A172 (cell line): ENCODE measurements at regions not wholly inside any gene's neighbourhood (a gene's known extent, or its start where the extent isn't known, plus 50 kb on each side); places are given as distances from the start of the nearest gene placed in this dataset.

Experiments
- DNase-seq: peaks from one replicate; pipeline ENCODE4 v3.0.0-alpha.2; 2015; ENCODE audit warnings: low spot score

DNA sequence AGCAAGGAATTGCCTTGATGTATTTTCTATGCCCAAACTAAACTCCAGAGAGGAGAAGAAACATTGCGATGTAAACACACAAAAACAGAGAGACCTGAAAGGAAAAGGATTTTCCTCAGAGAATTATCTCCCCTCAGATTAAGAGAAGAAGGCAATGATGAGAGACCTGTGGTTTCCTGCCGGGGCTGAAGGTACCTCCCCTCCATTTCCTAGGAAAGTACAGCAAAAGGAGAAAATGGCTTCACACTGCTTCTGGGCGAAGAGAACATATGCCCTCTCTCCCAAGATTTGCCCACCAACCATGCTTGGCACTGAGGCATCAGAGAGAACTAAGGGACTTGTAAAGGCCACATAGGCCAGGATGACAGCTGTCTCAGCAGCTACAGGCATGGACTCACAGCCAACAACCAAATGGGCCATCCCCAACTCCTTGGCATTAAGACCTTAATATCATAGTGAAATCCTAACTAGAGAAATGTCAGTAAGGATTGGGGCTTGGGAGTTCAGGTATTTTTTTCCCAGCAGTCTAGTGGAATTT is 523.0 kb downstream of the PTPRC start:
- no peak for DNase-seq

DNA sequence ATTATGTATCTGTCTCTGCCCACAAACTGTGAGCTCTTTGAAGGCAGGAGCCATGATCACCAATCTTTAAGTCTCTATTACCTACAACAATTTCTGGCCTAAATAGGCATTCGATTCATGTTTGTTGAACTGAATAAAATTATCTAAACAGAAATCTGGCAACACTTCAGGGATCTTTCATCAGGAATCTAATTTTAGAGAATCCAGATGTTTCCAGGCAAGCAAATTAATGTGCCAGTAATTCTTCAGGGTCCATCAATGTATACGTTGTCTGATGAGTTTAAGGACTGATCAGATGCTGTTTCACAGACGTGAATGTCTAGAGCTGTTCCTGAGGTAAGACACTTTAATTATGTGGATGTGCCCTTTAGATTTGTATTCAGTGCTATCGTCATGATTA is 524.4 kb downstream of the PTPRC start:
- no peak for DNase-seq

DNA sequence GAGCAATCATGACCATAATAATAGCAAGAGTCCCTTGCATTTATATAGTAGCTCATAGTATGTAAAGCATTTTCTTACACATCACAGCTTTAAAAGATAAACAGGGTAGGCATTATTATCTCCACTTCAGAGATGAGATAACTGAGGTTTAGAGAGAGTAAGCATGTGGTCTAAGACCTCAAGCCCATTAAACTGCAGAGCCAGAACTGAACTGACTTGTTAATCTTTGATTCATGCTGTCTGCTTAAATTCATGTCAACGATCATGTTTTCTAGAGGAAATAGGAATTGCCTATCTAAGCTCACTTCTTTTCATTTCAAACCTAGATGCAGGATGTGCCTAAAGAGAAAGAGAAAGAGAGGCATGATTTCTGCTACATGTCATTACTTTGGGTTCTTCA is 524.8 kb downstream of the PTPRC start:
- no peak for DNase-seq

DNA sequence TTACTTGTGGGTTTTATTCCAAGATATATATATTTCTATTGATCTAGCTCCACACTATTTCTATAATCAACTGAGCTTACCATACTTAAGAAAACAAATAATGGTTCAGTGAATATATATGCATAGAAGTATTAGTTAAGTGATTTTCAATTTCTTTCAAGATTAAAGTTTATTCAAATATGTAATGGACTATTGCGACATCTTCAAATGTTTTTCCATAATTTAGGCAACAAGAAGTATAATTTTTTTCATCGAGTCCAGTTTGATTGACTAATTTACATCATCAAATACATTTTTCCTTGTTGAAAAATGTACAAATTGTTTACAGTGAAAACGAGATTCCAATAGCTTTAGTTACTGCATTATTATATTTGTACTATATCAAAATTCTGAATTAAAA is 528.6 kb downstream of the PTPRC start:
- no peak for DNase-seq

DNA sequence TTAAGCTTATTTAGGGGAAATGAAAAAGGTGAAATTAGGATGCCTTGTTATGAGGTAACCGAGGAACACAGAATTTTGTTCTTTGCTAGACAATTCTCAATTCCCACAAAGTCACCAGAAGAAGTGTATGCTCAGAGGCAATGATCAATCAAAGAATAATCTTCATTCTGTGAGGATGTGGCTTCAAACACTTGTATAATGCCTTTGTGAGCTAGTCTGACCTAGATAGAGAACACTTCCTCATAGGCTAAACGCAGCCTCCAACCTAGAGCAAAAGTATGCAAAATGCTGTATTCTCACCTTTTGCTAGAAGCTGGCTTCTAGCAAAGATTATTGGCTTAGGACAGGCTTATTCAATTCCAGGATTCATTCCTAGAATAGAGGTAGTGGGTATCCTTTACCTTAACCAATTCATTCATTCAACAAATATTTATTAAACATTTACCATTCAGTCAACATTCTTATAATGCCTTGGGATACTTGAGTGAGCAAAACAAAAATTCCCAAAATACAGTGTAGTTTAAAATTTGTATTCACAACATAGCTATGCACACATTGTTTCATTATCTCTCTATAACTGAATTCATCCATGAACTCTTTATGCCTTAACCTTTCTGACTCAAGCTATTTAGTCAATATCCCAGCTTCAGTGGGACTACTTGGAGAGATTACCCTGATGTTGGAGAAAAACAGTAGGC is 530.2 kb downstream of the PTPRC start:
- DNase-seq: no peak

DNA sequence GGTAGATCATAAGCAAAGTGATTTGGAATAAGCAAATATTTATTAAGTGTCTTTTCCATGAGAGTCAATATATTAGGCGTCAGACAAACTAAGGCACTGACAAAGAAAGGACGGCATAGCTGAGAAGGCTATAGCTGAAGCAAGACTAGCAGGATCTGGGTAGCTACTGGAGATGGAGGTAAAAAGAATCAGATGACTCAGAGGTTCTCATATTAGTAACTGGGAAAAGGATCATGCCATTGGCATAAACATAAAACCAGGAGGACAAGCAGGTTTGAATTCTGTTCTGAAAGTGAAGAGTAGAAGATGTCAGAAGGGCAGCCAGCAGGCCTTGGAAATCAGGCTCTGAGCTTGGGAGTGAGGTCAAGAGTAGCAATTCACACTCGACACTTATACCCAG is 531.9 kb downstream of the PTPRC start:
- no peak for DNase-seq

DNA sequence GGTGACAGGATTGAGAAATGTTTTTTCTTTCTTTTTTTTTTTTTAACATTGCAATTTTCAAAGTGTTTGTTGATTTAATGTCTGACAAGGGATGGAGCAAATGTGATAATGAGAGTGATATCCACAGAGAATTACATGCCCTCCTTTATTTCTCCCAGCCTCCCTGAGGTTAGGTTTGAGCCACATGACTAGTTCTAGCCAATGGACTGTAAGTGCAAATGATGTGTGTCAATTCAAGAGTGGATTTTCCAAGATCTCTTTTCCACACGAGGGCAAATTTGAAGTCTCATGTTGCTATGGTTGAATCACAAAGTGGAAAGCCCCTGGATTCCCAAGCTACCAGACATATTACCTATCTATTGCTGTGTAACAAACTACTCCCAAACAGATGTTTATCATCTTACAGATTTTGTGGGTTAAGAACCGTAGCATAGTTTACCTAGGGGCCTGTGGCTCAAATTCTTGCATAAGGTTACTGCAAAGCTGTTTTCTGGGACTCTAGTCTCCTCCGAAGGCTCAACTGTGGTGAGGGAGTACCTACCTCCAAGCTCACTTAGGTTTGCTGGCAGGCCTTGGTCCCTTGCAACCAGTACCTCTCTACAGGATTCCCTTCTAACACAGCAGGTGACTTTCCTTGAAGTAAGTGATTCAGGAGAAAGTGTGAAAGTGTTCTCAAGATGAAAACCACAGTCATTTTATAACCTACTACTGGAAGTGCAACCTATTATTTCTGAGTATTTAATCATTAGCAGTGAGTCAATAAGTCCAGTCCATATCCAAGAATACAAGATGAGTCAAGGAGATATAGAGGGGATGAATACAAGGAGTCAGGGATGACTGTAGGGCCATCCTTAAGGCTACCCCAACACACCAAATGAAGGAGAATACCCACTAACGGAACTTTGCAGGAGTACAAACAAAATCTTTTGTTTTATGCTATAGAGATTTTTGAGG is 533.6 kb downstream of the PTPRC start:
- no peak for DNase-seq

DNA sequence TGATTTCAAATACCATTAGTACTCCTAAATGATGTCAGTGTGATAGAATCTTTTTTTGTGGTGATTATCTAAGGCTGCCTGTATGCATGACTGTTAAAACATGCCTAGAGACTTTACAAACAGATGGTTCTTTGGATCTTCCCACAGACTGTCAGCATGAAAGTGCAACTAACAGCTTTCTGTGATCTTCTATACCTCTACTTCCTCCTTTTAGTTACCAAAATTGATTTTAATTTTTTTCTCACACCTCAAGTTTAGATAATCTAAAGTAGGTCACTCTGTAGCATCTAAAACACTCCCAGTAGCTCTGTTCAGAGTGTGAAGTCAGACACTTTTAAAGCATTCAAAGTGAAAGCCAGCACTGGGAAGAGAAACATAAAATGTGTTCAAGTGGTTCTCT is 534.5 kb downstream of the PTPRC start:
- no peak for DNase-seq

DNA sequence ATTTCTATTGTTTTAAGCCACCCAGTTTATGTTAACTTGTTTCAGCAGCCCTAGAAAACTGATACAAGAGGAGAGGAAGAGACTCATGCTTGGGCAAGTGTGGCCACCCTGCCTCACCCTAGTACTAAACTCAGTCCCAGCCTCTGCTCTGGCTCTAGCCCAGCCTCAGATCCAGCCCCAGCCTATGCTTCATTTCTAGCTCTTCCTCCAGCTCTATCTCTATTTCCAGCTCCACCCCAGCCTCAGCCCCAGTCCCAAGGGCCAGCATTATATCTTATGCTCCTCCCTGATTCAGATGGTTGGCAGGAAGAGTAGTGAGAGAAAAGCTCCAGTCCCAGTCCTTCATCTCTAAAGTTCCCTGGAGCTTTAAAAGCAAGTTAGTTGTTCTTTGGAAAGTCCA is 535.5 kb downstream of the PTPRC start:
- no peak for DNase-seq

DNA sequence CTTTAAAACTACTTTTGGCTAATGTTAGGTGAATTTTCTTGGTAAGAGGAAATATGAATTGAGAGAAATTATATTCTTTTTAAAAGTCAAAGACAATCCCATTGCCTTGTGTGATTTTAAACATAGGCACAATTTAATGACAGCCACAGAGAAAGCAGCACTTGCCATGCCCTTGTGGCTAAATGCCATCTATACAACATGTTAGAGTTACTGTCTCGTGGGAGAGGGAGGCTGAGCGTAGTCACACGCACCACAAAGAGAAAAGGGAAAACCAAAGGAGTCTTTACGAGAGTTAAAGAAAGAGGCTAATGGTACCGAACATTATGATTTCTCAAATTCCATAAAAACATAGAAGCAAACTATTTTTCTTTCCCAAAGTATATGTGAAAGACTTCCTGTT is 537.9 kb downstream of the PTPRC start:
- no peak for DNase-seq

DNA sequence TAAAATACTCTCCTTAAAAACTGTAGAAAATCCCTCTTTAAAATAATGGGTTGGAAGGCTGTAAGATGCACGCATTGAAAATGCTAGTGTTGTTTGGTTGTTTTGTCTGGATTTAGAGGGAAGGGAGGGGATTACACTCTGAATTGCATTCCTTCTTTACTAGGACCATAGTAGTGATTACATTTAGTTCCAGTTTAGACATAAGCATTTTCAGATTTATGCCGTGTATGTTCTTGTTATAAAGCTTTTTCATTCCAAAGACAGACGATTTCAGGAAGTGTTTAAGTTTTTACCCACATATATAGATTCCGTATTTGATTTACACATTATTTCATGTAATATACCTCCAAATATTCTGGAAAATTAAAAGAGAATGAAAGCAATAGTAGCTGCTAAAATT is 538.4 kb downstream of the PTPRC start:
- no peak for DNase-seq

DNA sequence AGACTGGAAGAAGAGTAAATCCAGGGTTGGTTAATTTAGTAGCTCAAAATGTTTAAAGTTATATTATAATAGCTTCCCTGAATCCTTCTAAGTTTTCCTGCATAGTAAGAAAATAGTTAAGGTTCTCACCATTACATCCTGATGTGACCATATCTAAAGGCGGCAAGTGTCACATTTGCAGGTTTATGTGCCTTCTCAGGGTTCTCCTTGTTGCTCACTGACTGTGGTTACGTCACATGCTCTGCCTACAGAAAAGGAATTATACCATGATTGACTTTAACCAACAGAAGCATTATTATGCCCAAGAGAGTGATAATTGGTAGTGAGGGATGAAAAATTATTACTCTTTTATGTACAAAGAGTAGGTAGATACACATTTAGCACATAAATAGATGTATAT is 539.8 kb downstream of the PTPRC start:
- DNase-seq: no peak

DNA sequence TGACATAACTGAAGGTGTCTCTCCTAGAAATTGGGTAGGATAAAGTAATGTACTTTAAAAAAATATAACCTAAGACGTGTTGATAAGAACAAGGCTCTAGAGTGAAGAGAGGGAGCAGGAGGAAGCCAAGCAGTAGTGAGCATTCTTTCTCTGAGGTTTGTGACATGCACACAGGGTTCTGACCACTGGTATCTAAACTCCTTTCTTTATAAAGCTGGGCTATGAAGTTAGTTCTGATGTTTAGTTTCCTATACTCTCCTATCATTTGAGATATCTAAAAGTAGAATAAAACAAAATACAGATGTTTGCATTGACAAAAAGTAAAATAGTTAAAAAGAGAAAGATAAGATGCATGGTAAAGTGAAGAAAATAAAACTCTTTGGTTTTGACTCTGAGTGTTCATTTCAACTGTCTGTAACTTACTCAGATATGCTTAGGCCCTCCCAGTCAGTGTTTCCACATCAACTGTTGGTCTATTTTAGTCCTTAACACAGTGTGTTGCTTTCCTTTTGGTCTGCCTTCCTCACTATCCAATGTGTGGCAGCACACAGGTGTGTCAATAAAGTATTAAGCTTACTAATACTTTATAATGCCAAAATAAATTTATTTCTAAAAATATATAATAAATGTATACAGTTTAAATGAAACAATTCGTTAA is 543.5 kb downstream of the PTPRC start:
- DNase-seq: no peak

DNA sequence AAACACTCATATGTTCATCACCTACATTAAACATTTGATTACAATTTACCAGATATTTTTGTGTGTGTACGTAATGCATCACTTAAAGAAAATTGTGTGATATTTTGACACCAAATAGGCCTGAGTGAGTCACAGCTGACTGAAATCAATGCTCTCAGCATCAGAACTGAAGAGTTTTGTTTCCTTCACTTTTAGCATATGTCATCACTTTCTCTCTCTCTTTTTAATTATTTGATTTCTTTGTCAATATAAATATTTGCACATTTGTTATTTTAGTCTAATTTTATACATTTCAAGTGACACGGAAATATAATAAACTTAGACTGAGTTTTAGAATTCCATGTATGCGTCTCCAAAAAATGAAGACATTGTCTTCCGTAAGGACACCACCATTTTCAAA is 545.3 kb downstream of the PTPRC start:
- no peak for DNase-seq

DNA sequence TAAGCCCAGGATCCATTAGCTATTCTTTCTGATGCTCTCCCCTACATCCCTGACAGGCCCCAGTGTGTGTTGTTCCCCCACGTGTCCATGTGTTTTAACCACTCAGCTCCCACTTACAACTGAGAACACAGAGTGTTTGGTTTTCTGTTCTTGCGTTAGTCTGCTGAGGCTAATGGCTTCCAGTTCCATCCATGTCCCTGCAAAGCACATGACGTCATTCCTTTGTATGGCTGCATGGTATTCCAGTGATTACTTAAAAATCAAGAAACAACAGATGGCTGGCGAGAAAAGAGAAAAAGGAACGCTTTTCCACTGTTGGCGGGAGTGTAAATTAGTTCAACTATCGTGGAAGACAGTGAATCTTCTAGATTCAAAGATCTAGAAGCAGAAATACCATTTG is 556.0 kb downstream of the PTPRC start:
- no peak for DNase-seq

DNA sequence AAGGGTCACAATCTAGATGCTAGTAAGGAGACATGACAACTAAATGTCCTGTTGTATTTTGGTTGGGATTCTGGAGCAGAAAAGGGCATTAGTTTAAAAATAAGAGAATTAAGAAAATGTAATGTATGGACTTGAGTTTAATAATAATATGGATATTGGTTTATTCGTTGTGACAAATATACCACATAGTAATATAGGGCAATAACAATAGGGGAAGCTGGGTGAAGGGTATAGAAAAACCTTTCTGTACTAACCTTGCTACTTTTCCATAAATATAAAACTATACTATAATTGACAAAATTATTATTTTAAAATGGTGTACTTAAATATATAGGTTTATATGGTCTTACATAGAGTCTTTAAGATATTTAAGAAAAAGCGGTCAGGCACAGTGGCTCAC is 558.9 kb downstream of the PTPRC start:
- DNase-seq: no peak

DNA sequence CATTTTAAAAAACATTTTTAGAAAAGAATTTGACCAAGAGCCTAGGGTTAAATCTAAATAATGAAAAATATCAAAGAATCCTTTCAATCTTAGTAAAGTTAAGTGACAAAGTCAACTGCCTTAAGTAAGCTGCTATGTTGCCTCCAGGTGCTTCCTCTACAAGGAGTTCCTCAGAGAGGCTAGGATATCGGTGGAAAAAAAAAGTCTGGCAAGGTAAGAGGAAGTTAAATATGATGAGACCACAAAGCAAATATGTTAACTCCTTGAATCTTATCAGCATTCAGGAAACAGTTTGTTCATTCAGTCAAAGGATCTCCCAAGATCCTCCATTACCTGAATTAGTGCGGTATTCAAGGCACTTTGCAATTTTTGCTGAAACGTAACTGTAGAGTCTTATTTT is 563.5 kb downstream of the PTPRC start:
- DNase-seq: no peak

DNA sequence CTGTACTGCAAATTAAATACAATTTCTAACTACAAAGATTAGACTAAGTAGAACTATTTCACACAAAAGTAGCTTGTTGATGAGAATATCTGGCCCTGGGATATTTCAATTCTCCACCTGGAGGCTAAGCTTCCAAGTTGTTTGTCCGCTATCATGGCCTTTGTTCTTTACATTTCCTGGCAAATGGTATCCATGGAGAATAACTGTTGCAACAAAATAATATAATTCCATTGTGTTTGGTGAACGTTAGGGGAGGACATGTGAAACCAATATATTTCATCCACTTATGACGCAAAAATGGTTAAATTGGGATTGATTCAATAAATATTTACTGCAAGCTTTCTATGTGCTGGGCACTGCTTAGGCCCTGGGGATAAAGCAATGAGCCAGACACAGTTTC is 565.4 kb downstream of the PTPRC start:
- DNase-seq: no peak

DNA sequence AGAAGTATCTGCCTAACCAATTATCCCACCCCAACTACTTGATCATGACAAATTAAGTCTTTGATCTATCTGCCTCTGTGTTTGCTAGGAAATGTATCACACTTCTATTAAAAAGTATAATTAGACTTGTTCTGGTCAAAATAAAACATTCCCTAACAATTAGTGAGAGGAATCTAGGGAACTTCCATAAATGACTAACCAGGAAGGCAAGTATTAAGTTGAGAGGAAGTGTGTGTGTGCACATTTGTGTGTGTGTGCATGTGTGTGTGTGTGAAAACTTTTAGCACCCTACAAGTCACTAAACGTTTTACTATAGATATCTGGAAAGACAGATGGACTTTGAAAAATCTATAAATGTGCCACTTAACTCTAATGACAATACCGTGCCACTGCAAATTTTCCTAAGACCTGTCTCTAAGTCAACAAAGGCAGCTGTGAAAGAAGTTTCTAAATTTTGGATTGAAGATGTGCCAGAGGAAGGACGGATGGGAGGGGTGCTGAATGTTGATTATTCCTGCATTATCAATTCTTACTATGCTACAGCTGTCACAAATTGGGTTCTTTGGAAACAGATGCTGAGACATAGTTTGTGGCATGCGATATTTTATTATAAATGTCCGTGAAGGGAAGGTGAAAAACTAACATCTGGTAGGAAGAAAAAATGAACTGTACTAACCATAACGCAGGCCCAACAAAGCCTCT is 567.1 kb downstream of the PTPRC start:
- no peak for DNase-seq

DNA sequence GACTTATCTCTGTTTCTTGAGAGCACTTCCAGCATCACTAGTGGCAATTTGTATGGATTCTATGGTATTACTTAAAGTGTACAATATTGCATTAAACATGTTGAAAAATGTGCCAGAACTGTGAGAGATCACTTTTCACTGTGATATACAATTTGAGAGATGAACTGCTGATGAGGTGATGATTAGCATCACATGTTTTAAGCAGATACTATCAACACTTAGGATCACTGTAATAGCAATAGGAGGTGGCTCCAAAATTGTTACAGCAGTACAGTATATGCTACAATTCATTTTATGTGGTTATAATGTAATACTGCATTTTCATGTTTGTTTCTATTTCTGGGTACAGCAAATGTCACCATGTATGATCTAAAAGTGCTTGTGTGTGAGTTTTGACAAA is 570.0 kb downstream of the PTPRC start:
- DNase-seq: no peak

DNA sequence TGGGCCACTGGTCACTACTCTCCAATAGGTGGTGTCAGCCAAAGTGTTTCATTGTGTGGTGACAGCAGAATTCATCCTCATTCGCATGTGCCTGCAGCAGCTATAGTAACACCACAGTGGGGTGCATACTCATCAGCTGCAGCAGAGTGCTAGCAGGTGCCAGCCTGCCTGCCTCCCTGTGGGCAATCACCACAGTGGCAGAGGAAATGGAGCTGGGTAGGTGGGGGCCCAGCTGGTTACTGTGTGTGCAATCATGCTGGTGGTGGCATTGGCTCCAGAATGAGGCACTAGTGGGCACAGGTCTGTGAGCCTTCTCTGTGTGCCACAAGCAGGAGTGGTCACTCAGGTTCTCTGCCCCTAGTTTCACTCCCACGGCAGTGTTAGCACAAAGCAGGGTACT is 579.2 kb downstream of the PTPRC start:
- DNase-seq: no peak

DNA sequence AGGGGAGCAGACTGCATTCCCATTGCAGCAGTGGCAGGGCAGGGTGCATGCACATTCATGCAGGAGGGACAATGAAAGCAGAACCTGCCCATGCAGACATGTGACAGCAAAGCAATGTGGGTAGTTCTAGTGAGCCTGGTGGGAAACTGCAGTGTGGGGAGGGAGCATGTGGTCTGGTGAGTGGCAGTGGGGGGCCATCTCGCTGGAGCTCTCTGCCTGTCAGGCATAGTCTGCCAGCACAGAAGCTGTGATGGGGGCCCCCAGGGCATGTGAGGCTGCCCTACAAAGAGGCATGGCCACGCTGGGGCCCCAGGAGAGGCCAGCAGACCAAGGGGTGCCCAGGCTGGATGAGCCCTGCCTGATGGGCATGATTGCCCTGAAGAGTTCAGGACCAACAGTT is 579.7 kb downstream of the PTPRC start:
- DNase-seq: no peak
